HG03196 (cell line): ENCODE measurements at regions not wholly inside any gene's neighbourhood (a gene's known extent, or its start where the extent isn't known, plus 50 kb on each side); places are given as distances from the start of the nearest gene placed in this dataset.
"Not testable (repeated sequence)": the region's sequence is repeated elsewhere in the genome, so short reads cannot be mapped to it uniquely, and the experiment has no call there.

Experiments
- ATAC-seq: cut with Tn5 transposase; IDR thresholded peaks from one replicate; pipeline ENCODE4 v1.9.1; 2021; ENCODE audit not compliant: unreplicated experiment

DNA sequence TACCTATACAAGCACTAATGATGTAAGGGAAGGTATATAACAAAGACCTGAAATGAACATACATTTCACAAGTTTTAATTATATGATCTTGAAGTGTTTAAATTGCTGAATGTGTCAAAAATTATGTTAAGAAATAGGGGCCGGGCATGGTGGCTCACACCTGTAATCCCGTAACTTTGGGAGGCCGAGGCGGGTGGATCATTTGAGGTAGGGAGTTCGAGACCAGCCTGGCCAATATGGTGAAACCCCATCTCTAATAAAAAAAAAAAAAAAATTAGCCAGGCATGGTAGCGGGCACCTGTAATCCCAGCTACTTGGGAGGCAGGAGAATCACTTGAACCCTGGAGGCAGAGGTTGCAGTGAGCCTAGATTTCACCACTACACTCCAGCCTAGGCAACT lies 537.4 kb upstream of the STEAP1 start:
- ATAC-seq = not testable (repeated sequence)

- ATAC-seq = no peak
Measured at GRCh38 chr7:89618274-89618673, 536.0 kb upstream of the STEAP1 start.

DNA sequence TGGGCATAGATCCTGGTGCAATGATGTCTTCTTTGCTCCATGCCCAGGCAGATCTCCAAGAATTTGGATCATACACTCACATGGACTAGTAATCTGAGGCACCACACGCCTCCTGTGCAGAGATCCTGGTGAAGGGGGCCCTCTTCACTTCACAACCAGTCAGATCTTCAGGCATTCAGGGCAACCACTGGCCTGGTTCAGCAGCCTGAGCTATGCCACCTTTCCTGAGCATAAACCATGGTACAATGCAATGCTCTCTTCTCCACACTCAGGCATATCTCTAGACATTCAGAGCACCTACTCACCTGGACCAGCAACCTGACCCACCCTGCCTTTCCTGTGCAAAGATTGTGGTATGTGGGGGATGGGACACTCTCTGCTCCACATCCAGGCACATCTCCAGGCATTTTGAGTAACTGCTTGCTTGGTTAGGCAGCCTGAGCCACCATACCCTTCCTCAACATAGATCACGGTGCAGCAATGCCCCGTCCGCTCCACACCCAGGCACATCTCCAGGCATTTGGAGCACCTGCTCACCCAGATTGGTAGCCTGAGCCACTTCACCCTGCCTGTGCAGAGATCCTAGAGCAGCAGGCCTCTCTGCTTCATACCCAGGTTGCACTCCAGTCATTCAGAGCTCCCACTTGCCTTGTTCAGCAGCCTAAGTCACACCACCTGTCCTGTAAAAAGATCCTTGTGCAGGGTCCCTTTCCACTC lies 532.2 kb upstream of the STEAP1 start:
- ATAC-seq = no peak

- peak; percentile 93 for ATAC-seq
Measured at GRCh38 chr7:89623018-89623672, 531.1 kb upstream of the STEAP1 start.

GRCh38 chr7:89624155-89624554 lies 530.1 kb upstream of the STEAP1 start:
- not testable (repeated sequence) for ATAC-seq

DNA sequence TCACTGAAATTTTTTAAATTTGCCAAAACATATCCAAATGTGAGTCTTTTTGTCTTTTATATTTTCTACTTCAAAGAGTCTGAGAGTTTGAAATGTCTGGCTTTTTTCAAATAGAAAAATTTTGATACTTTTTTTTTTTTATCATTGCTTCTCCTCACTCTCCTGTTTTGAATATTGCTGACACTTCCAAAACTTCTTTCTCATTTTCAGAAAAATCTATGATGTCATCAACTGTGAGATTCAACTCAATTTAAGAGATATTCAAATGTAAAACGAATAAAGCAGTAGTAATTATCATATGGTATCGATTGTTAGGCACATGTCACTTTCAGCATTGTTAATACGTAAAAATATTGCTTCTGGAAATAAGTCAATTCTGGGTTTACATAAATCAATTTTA lies 505.8 kb upstream of the STEAP1 start:
- no peak for ATAC-seq

DNA sequence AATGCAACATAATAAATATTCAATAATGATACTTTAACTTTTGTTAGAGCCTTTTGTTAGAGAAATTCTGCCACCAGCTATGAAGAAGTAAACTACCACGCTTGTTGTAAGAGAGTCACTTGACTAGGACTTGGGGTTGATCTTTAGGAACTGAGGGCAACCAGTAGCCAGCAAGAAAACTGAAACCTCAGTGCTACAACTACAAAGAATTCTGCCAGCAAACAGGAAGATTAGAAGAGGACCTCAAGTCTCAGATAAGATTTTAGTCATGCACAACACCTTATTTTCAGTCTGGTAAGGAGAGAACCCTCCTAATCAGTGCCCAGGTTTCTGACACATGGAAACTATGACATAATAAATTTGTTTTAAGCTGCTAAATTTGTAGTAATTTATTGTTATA lies 498.3 kb upstream of the STEAP1 start:
- ATAC-seq = no peak

- no peak for ATAC-seq
Measured at GRCh38 chr7:89661876-89662275, 492.4 kb upstream of the STEAP1 start.

GRCh38 chr7:89666136-89666835 lies 488.0 kb upstream of the STEAP1 start:
- ATAC-seq = no peak

DNA sequence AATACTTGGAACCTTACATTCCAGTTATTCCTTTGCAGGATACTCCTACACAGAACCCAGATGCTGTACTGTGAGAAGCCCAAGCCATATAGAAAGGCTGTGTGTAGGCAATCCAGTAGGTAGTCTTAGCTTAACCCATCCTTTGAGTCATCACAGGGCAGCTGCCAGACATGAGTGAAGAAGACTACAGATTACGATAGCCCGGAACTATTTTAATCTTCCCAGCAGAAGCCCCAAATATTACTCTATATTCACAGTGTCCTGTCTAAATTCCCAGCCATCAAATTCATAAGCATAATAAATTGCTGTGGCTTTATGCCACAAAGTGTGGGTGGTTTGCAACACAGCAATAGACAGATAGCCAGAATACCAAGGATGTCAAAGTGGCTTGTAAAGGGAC lies 474.1 kb upstream of the STEAP1 start:
- no peak for ATAC-seq

DNA sequence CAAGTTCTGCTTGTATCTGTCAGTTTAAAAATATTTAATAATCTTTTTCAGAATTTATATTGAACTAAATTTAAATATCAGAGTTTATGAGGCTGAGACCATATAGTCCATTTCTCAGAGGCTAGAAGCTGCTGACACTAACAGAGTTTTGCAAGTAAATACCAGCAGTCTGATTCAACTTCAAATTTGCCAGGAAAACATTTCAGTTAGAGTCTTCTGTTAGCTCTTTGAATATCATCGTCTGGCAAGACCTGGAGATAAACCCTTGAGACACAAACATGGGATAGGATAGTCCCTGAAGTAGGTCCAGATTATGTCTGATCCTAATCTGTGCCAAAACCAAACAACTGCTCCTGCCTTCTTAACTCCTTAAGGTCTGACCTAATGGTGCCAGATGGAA lies 472.8 kb upstream of the STEAP1 start:
- ATAC-seq = no peak

DNA sequence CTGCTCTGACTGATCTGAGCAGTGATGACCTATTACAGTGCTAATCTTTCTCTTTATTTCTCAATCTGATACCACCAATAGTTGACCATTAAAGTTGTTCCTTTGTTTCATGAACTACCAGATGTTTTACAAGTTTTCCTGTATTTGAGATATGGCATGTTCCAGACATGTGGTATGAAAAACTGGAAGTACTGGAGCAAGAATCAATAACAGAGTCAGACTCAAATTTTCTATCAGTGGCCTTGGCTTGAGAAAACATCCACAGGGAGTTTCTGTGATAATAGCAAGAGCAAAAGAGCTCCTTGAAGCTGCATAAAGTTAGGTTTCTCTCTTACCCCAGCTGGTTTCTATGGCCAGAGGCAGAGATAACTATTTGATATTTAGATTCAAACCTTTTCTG lies 469.0 kb upstream of the STEAP1 start:
- ATAC-seq = no peak

DNA sequence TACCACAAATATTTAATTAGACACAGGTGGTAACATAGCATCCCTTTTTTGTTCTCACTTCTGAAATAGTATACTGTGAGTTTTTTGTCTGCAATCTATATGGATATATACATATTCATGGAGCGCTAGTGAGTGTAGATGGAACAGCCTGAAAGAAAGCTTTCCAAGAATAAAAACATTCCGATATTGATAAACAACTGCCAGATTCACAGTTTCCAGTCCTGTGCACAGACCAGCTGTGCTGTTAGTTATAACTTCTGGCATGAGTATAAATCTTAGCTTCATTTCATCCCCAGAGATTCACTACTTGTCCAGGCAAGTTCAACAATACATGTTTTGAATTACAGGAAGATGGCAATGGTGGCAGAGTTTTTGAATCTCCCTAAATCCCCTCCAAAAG lies 467.1 kb upstream of the STEAP1 start:
- no peak for ATAC-seq

- no peak for ATAC-seq
Measured at GRCh38 chr7:89695241-89695640, 459.0 kb upstream of the STEAP1 start.

- ATAC-seq = no peak
Measured at GRCh38 chr7:89714131-89714530, 440.1 kb upstream of the STEAP1 start.

DNA sequence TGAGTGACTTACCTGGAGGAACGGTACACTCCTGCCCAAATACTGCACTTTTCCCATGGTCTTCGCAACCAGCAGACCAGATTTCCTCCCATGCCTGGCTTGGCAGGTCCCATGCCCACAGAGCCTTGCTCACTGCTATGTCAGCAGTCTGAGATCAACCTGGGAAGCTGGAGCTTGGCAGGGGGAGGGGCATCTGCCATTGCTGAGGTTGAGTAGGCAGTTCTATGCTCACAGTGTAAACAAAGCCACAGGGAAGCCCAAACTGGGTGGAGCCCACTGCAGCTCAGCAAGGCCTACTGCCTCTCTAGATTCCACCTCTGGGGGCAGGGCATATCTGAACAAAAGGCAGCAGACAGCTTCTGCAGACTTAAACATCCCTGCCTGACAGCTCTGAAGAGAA lies 435.3 kb upstream of the STEAP1 start:
- ATAC-seq = not testable (repeated sequence)

DNA sequence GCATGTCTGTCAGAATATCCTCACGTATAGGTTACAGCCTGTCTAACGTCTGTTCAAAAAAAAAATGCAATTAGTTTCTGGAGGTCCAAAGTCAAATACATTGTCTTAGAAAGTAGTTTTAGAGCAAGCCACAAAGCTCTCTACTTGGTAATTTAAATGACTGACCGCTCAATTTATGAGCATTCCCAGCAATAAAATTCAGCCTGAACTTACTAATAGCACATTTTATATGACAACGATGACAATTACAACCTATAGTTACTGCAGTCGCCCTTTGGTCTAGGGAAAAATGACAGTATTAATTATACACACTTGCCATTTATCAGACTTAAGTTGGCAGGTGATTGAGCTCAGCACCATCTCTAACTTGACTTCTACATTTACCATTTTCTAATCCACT lies 425.8 kb upstream of the STEAP1 start:
- no peak for ATAC-seq

DNA sequence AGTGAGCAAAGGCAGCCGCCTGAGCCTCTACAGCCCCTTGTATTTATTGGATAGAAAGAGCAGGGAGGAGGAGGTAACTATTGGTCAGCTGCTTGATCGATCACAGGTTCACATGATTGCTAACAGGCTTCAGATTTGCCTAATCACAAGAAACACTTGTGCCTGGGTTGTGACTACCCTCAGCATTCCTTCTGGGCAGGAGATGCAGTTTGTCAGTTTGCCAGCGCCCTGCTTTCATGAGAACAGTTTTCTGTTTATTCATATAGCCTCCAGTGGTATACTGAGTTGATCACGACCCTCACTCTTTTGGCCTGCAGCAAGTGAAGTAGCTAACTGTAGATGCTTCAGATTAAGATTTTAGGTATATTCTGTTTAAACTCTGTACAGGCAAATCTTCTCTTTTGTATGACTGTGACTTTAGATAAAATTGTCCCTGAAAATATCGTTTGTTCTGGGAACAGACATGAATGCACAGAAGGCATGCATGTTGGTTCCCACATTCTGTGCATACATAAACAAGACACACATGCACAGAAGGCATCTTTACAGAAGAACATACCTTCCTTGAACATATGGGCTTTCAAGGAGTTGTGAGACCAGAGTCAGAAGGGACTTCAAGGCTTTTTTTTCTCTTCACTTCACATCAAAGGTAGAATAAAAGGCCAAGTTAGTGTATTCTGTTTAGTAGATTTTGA lies 422.4 kb upstream of the STEAP1 start:
- no peak for ATAC-seq

- ATAC-seq = no peak
Measured at GRCh38 chr7:89738549-89738948, 415.7 kb upstream of the STEAP1 start.

DNA sequence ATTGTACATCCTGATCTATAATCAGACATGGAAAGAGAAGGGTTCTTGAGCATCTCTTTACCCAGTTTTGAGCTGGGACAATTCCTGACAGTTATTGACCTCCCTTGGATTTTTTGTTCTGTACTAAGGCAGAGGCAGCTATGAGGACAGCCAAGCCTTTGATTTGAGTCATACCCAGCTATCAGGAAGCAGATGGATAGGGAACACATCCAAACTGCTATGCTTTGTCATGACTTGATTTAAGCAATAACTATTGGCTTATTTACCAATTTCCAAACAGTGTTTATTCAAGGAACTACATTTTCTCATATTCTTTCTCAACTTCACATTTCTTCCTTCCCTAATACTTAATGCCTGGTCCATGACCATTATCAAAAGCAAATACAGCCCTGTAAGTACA lies 396.4 kb upstream of the STEAP1 start:
- ATAC-seq = no peak

DNA sequence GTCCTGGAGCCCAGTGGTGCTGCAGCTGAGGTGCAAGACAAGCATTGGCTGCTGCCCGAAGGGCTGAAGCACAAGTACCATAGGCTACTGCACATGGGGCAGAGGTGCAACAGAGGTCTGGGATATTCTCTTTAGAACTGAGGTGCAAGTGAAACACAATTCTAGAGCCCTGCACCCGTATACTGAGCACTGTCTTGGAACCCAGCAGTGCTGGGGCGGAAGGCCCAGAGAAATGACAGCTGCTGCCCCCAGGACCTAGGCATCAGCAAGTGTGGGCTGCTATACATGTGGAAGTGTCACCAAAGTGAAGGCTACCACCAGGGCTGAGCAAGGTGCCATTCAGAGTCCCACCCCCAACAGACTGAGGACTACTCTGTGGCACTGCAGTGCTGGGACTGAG lies 393.6 kb upstream of the STEAP1 start:
- ATAC-seq = no peak

DNA sequence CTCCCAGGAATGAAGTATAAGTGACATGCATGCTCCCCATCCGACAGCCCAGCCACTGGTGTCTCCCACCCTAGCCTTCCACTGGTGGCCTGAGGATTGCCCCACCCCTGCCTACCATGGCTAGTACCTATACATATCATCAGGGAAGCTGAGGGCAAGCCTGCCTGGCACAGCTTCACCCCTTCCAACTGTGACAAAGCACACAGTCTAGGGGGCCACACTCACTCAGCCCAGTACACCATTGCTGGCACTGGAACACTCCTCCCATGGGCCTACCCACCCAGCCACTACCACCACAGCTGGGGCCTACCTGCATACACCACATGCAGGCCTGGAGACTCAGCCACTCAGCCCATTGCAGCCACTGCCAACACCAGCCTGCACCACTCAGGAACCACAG lies 393.1 kb upstream of the STEAP1 start:
- ATAC-seq = no peak
